GM18868 (cell line): ENCODE measurements at regions not wholly inside any gene's neighbourhood (a gene's known extent, or its start where the extent isn't known, plus 50 kb on each side); places are given as distances from the start of the nearest gene placed in this dataset.
"Not testable (repeated sequence)": the region's sequence is repeated elsewhere in the genome, so short reads cannot be mapped to it uniquely, and the experiment has no call there.

Experiments used
- ATAC-seq: cut with Tn5 transposase; IDR thresholded peaks from one replicate; pipeline ENCODE4 v1.9.1; 2021; ENCODE audit warnings: mild to moderate bottlenecking, moderate library complexity; ENCODE audit not compliant: unreplicated experiment

DNA sequence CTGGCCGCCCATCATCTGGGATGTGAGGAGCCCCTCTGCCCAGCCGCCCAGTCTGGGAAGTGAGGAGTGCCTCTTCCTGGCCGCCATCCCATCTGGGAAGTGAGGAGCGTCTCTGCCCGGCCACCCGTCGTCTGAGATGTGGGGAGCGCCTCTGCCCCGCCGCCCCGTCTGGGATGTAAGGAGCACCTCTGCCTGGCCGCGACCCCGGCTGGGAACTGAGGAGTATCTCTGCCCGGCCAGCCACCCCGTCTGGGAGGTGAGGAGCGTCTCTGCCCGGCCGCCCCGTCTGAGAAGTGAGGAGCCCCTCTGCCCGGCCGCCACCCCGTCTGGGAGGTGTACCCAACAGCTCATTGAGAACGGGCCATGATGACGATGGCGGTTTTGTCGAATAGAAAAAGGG, 211.4 kb downstream of the ANAPC1 start:
- not testable (repeated sequence) for ATAC-seq

GRCh38 chr2:111673526-111673925, 210.5 kb downstream of the ANAPC1 start:
- no peak for ATAC-seq

DNA sequence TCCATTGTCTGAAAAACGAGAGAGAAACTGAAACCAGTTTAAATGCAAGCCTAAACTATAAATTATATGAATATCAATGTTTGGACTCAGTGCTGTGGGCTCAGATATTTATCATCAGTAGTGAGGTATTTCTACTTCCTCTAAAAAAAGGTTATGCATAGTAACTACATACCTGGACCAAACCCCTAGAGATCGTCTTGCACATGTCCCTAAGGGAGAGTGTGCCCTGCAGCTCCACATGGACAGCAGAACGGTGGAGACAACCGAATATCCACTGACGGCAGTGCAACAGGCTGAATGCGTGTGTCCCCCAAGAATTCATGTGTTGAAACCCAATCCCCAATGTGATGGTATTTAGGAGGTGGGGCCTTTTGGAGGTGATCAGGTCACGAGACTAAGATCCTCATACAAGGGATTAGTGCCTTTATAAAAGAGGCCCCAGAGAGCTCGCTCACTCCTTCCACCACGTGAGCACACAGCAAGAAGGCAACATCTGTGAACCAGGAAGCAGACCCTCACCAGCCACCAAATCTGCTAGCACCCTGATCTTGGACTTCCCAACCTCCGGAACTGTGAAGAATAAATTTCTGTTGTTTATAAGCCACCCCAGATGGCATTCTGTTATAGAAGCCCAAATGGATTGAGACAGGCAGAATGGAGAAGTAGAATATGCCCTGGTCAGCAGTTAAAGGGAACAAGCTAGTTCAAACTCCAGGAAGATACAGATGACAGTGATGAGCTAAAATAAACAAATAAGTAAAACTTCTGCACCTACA, 208.4 kb downstream of the ANAPC1 start:
- ATAC-seq, result no peak

DNA sequence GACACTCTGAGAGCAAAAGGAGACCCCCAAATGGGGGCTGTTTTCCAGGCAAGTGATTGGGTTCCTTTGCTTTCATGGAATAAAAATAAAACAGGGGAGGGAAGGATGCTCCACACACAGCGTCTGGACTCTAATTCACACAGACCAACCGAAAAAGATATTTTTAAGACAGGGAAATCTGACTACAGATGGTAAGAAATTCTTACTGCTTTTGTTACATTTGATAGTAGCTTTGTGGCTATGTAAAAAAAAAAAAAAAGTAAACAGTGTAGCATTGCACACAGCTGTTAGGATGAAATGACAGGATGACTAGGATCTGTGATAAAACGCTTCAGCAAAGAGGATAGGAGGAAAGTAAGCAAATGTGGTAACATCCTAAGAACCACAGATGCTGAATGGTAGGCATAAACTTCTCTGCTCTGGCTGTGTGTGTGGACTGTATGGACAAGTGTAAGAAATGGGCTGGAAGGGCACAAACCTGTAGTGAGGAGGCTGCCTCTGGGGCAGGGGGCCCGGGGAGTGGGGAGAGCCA, 207.6 kb downstream of the ANAPC1 start:
- no peak for ATAC-seq

GRCh38 chr2:111678161-111678560, 205.8 kb downstream of the ANAPC1 start:
- ATAC-seq, result no peak

GRCh38 chr2:111678651-111679050, 205.3 kb downstream of the ANAPC1 start:
- no peak for ATAC-seq

DNA sequence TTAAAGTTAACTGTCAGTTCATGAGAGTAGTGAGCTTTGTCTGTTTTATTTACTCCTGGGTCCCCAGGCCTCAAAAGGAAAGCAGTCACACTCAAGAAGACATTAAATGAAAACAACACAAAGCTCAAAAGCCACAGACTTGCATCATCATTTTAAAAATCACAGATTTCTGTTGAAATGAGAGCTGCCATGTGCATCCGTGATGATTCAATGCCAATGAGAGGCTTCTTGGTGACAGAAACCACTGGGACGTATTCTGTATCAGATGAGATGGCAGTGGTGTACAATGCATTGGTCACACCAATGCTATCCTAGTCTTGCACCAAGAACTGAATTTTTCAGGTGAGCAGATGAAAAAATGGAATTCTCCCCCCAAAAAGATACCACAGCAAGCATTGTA, 204.8 kb downstream of the ANAPC1 start:
- no peak for ATAC-seq

DNA sequence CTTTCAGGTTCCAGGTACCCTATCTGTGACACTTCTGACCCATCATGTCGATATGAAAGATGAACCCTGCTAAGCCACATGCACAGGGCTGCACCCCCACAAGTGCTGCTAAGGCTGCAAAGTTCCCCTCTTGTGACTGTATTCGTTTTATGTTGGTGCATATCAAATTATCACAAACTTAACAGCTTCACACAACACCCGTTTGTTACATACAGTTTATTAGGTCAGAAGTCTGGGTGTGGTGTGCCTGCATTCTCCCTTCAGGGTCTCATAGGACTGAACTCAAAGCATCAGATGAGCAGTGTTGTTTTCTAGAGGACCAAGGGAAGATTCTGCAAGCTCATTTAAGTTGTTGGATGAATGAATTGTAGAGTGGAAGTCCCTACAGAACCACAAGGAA, 199.4 kb downstream of the ANAPC1 start:
- ATAC-seq, result no peak

DNA sequence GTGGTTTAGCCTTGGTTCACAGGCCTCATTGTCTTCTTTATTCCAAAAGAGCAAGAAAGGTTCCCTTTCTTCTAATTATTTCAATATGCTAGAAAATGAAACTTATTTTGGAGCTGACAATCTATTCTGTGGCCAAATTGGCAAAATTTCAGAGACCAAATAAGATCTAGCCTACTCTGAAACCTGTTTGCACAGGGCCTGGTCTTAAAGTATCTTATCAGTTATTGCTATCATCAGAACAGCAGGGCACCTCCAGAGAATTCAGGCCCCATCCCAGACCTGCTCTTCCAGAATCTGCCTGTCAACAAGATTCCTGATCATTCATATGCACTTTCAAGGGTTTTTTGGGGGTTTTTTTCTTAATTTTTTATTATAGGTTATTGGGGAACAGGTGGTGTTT, 198.7 kb downstream of the ANAPC1 start:
- no peak for ATAC-seq

DNA sequence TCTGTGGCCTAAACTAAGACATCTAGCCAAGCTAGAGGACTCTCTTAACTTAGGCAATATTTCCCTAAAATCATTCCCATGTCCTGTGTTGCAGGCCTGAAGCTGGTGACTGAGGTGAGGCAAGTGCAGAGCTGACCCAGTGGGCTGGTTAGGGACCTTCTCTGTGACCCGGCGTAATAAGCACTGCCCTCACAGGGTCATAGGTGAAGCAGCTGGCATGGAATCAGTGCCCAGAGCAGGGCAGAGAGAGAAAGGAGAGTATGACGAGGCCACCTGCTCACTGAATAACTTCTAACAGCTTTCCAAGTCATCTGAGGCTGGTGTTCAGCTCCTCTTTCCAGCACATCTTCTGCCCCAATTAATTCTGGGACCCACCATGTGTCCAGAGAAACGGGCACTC, 197.0 kb downstream of the ANAPC1 start:
- ATAC-seq, result no peak

DNA sequence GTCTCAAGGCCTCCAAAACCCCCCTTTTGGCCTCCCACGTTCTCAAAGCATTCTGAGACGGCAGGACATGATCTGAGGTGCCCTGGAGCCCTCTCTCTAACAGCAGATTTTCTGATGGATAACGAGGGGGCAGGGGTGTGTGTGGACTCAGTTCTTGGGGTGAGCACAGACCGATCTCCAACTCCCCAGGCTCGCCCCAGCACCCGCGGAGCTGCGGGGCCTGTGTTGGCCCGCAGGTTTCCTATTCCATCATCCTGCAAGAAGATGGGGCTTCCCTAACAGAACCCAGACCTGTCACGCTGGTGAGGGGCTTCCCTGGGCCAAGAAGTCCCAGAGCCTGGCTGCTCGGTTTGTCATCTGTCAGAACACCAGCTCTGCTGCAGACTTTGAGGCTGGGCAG, 196.1 kb downstream of the ANAPC1 start:
- no peak for ATAC-seq

- no peak for ATAC-seq
Observed at GRCh38 chr2:111688482-111688881, 195.5 kb downstream of the ANAPC1 start.

- ATAC-seq, result no peak
Observed at GRCh38 chr2:111689174-111689573, 194.8 kb downstream of the ANAPC1 start.

- no peak for ATAC-seq
Observed at GRCh38 chr2:111689941-111690340, 194.1 kb downstream of the ANAPC1 start.

GRCh38 chr2:111691164-111691875, 192.7 kb downstream of the ANAPC1 start:
- ATAC-seq, result no peak

- no peak for ATAC-seq
Observed at GRCh38 chr2:111692311-111692710, 191.7 kb downstream of the ANAPC1 start.

DNA sequence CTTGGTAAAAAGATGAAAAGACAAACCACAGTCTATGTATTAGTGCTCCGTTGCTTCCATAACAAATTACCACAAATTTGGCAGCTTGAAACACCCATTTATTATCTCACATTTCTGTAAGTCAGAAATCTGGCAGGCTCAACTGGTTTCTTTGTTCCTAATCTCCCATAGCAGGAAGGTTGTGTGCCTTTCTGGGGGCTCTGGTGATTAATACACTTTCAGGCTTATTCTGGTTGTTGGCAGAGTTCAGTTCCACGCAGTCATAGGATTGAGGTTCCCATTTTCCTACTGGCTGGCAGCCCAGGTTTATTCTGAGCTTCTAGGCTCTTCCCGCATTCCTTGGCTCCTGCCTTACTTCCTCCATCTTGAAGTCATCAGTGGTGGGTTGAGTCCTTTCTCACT, 189.3 kb downstream of the ANAPC1 start:
- ATAC-seq, result no peak

- no peak for ATAC-seq
Observed at GRCh38 chr2:111695441-111696007, 188.5 kb downstream of the ANAPC1 start.

DNA sequence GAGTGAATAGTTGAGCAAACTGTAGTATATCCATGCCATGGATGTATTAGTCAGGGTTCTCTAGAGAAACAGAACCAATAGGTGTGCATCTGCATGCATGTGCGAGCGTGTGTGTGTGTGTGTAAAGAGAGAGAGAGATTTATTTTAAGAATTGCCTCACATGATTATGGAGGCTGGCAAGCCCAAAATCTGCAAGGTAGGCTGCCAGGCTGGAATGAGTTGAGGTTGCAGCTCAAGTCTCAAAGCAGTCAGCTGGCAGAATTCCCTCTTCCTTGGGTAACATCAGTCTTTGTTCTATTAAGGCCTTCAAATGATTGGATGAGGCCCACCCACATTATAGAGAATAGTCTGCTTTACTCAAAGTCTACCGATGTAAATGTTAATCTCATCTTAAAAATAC, 187.8 kb downstream of the ANAPC1 start:
- no peak for ATAC-seq

DNA sequence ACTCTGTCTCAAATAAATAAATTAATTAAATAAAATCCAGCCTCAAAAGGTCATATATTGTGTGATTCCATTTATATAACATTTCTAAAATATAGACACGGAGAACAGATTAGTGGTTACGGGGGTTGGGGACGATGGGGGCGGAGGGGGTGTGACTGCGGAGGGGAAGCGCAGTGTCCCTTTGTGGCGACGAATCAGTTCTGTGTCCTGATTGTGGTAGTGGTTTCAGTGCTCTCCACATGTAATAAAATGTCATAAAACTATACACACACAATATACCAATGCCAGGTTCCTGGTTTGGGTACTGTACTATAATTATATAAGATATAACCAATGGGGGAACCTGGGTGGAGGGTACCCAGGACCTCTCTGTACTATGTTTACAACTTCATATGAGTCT, 186.4 kb downstream of the ANAPC1 start:
- no peak for ATAC-seq

DNA sequence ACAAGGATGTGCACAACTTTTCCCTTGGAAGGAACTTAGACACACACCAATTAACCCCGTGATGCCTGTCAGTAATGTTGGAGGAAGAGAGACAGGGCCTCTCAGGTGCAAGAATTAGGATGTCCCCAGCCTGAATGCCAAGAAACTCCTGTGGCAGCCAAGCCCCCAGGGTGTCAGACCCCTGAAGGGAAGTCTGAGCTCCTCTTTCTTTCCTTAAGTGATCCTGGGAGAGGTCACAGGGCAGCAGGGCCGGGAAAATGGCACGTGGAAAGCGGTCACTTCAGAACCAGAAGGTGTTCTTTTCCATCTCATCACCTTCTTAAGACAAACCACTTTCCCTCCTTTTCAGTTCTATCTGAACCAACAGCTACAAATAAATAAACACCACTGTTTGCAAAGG, 185.9 kb downstream of the ANAPC1 start:
- no peak for ATAC-seq
